Endothelial cell of umbilical vein (primary cell): ENCODE measurements at regions not wholly inside any gene's neighbourhood (a gene's known extent, or its start where the extent isn't known, plus 50 kb on each side); places are given as distances from the start of the nearest gene placed in this dataset.

Experiments used
- BruUV-seq: library from RNA; stranded (reverse); fragments of 400-500 nt; replicated peaks from 2 replicates; lab custom pipeline; 2021; lab: Mats Ljungman, UMichigan
- CTCF ChIA-PET: fragments of 300-600, 350-600 bp; sonication (Branson Sonifier 250); formaldehyde crosslinking; loops from one replicate; lab custom pipeline; 2021; ENCODE audit warnings: antibody characterized with exemption, inconsistent platforms; lab: Charles Lee
- POLR2A ChIA-PET: fragments of 300-600, 350-600 bp; sonication (Branson Sonifier 250); formaldehyde crosslinking; loops from one replicate; lab custom pipeline; 2021; ENCODE audit warnings: antibody characterized with exemption, inconsistent platforms; lab: Charles Lee
- DNase-seq: peaks from one replicate; pipeline ENCODE4 v3.0.0-alpha.2; 2011; ENCODE audit warnings: low read depth, low spot score
- FAIRE-seq: peaks from 2 replicates; lab custom pipeline; 2011; peaks lifted over from hg19 to GRCh38; lab: Jason Lieb, UNC
- H2AFZ ChIP-seq: 2 replicates; pipeline ENCODE4 v1.6.0; 2012; ENCODE audit warnings: low read depth, low read length, control low read depth, inconsistent platforms
- H3K27ac ChIP-seq: 2 replicates; pipeline ENCODE4 v1.5.1; 2011; ENCODE audit warnings: low read depth, mild to moderate bottlenecking, control low read depth, low read length, moderate library complexity; ENCODE audit not compliant: insufficient read depth
- H3K27me3 ChIP-seq, 2 experiments: 2 replicates each; pipeline versions ENCODE4 v1.6.0 to v1.6.1; 2011; ENCODE audit warnings: low read length in 2 of 2, mixed read lengths in 1 of 2; ENCODE audit not compliant: control insufficient read depth in 2 of 2, insufficient read depth in 2 of 2
- H3K36me3 ChIP-seq, 2 experiments: 2 replicates in 1 of 2; 3 replicates in 1 of 2; pipeline ENCODE4 v1.5.1; 2011; ENCODE audit warnings: low read length in 2 of 2, mild to moderate bottlenecking in 1 of 2, moderate library complexity in 1 of 2; ENCODE audit not compliant: control insufficient read depth in 2 of 2, insufficient read depth in 2 of 2; ENCODE audit errors: extremely low read depth in 1 of 2
- H3K4me1 ChIP-seq: 3 replicates; pipeline ENCODE4 v1.5.1; 2011; ENCODE audit warnings: mild to moderate bottlenecking, low read length; ENCODE audit not compliant: control insufficient read depth, insufficient read depth; ENCODE audit errors: extremely low read depth
- H3K4me2 ChIP-seq: 2 replicates; pipeline ENCODE4 v1.6.1; 2011; ENCODE audit warnings: low read length, control low read depth, mixed read lengths; ENCODE audit not compliant: insufficient read depth
- H3K4me3 ChIP-seq, 3 experiments: fragments of 200-600 bp in 1 of 3; sonication (generic), shearing (Covaris generic) in 1 of 3; replicated peaks in 1 of 3; 2 replicates each; pipeline ENCODE4 v1.5.1; 2011 to 2016; ENCODE audit warnings: control low read depth in 3 of 3, low read length in 3 of 3, mild to moderate bottlenecking in 2 of 3, inconsistent platforms in 1 of 3, low read depth in 1 of 3, moderate library complexity in 1 of 3; ENCODE audit not compliant: insufficient read depth in 1 of 3
- H3K79me2 ChIP-seq: 2 replicates; pipeline ENCODE4 v1.6.0; 2012; ENCODE audit warnings: low read length, inconsistent platforms; ENCODE audit not compliant: control insufficient read depth, insufficient read depth
- H3K9ac ChIP-seq: replicated peaks from 2 replicates; pipeline ENCODE3; 2011; ENCODE audit warnings: low read length, control low read depth; ENCODE audit not compliant: insufficient read depth; ENCODE audit errors: extremely low read depth
- H3K9me1 ChIP-seq: replicated peaks from 3 replicates; pipeline ENCODE4 v1.6.0; 2011; ENCODE audit warnings: mild to moderate bottlenecking, low read length; ENCODE audit not compliant: control insufficient read depth, insufficient read depth; ENCODE audit errors: extremely low read depth
- H3K9me3 ChIP-seq: replicated peaks from 2 replicates; pipeline ENCODE4 v1.5.1; 2012; ENCODE audit warnings: low read length, inconsistent platforms; ENCODE audit not compliant: control insufficient read depth, insufficient read depth
- H4K20me1 ChIP-seq: replicated peaks from 2 replicates; pipeline ENCODE3; 2011; ENCODE audit warnings: mild to moderate bottlenecking, low read length; ENCODE audit not compliant: control insufficient read depth, insufficient read depth; ENCODE audit errors: extremely low read depth
- EZH2 ChIP-seq: IDR thresholded peaks from 2 replicates; pipeline ENCODE4 v1.6.1; 2012; ENCODE audit warnings: borderline replicate concordance, low read depth, mild to moderate bottlenecking, moderate library complexity, low read length, inconsistent platforms; ENCODE audit not compliant: severe bottlenecking
- FOS ChIP-seq: IDR thresholded peaks from 2 replicates; pipeline ENCODE4 v1.6.1; 2011; ENCODE audit warnings: mild to moderate bottlenecking, low read length, moderate library complexity, borderline replicate concordance; ENCODE audit not compliant: insufficient read depth
- GATA2 ChIP-seq: IDR thresholded peaks from 2 replicates; pipeline ENCODE4 v1.7.0; 2011; ENCODE audit warnings: low read depth, mild to moderate bottlenecking, moderate library complexity, mixed read lengths, low read length; ENCODE audit not compliant: insufficient read length, insufficient read depth
- JUN ChIP-seq: IDR thresholded peaks from 2 replicates; pipeline ENCODE4 v1.6.1; 2011; ENCODE audit warnings: borderline replicate concordance, low read depth; ENCODE audit not compliant: insufficient read length, insufficient read depth
- MAX ChIP-seq: IDR thresholded peaks from 2 replicates; pipeline ENCODE4 v1.6.1; 2011; ENCODE audit not compliant: insufficient read depth, insufficient read length
- MYC ChIP-seq: IDR thresholded peaks from one replicate; pipeline ENCODE4 v1.6.1; 2011; ENCODE audit warnings: mild to moderate bottlenecking, low read depth, low read length
- POLR2A ChIP-seq: IDR thresholded peaks from 2 replicates; pipeline ENCODE4 v1.6.1; 2012; ENCODE audit warnings: low read depth, mild to moderate bottlenecking, control low read depth, low read length
- POLR2AphosphoS5 ChIP-seq: IDR thresholded peaks from 2 replicates; pipeline ENCODE4 v1.6.1; 2012; ENCODE audit warnings: low read depth, mild to moderate bottlenecking, control low read depth, low read length, moderate library complexity; ENCODE audit not compliant: insufficient read depth
- dilution Hi-C: fragments of 300-500 bp; cut with MboI; formaldehyde crosslinking; loops from one replicate; pipeline ENCODE4 v1.15.0; 2019; ENCODE audit warnings: low sequenced_read_pairs; ENCODE audit not compliant: extremely low pct_ligation_motif_present
- intact Hi-C: fragments of 100-400 bp; cut with micrococcal nuclease; formaldehyde crosslinking; loops from one replicate; pipeline ENCODE4 v1.10.0; 2022
- TF ChIP-seq, protein P1 (sequence below), 2 donors: IDR thresholded peaks; 1 replicate in 1 of 2; 2 replicates in 1 of 2; pipeline ENCODE4 v1.5.1; 2011; ENCODE audit warnings: low read length in 2 of 2, mild to moderate bottlenecking in 2 of 2, moderate library complexity in 2 of 2, control low read depth in 1 of 2, inconsistent platforms in 1 of 2, low read depth in 1 of 2; ENCODE audit not compliant: insufficient read depth in 1 of 2; ENCODE audit errors: extremely low read depth in 1 of 2

DNA sequence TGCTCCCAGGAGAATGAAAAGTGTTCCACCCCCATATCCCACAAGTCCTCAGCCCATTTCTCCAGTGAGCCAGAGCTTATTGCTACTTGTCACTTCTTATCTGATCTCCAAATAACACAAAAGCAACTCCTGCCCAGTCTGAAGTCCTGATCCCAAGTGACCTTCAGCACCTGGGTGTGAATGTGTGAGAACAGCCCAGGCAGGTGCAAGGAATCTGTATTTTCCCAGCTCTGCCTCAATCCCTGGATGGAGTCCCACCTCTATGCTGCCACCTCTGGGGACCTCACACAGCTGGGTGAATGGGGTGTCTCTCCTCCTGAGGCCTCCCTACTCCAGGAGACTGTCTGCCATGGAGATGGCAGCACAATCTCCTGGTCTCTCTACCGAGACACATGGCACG, 402.4 kb upstream of the PROX1 start:
- intact Hi-C loops, result no loop called here
- no peaks in the 10 kb centered on the region for H3K36me3 ChIP-seq
- CTCF ChIA-PET, result no interaction called here

GRCh38 chr1:213585959-213586586, 401.7 kb upstream of the PROX1 start:
- H3K27ac ChIP-seq, result no peak overlapping the region
- BruUV-seq, result no TSS peak
- intact Hi-C loops, result no loop called here
- ChIA-PET POLR2A (no interaction called here), CTCF (no interaction called here)
- no peak for DNase-seq
- no peak overlapping the region for H2AFZ ChIP-seq
- H3K36me3 ChIP-seq, result no peaks in the 10 kb centered on the region
- no peak overlapping the region for H3K4me2 ChIP-seq
- no peak for TF ChIP-seq MYC
- no peak for TF ChIP-seq FOS
- no peak for TF ChIP-seq JUN
- TF ChIP-seq, protein P1, sequence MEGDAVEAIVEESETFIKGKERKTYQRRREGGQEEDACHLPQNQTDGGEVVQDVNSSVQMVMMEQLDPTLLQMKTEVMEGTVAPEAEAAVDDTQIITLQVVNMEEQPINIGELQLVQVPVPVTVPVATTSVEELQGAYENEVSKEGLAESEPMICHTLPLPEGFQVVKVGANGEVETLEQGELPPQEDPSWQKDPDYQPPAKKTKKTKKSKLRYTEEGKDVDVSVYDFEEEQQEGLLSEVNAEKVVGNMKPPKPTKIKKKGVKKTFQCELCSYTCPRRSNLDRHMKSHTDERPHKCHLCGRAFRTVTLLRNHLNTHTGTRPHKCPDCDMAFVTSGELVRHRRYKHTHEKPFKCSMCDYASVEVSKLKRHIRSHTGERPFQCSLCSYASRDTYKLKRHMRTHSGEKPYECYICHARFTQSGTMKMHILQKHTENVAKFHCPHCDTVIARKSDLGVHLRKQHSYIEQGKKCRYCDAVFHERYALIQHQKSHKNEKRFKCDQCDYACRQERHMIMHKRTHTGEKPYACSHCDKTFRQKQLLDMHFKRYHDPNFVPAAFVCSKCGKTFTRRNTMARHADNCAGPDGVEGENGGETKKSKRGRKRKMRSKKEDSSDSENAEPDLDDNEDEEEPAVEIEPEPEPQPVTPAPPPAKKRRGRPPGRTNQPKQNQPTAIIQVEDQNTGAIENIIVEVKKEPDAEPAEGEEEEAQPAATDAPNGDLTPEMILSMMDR (IDR thresholded peaks at IDR 0.05; ENCODE audit: extremely low read depth in 1 of 2, insufficient read depth in 1 of 2, low read depth in 1 of 2, low read length in 2 of 2), result no peak
- TF ChIP-seq EZH2, result no peak
- no peak for TF ChIP-seq POLR2AphosphoS5
- no peak for TF ChIP-seq POLR2A
- no peak for TF ChIP-seq MAX
- no peak for TF ChIP-seq GATA2
- no peaks in the 10 kb centered on the region for H3K79me2 ChIP-seq
- H3K27me3 ChIP-seq, result no peaks in the 10 kb centered on the region
- no peak overlapping the region for H3K4me3 ChIP-seq
- no peaks in the 10 kb centered on the region for H4K20me1 ChIP-seq
- no peak for FAIRE-seq
- H3K9ac ChIP-seq, result no peak overlapping the region
- dilution Hi-C loops, result no loop called here
- H3K4me1 ChIP-seq, result no peaks in the 10 kb centered on the region
- no peaks in the 10 kb centered on the region for H3K9me3 ChIP-seq
- no peaks in the 10 kb centered on the region for H3K9me1 ChIP-seq

More for the DNA sequence above, 402.4 kb upstream of the PROX1 start:
- FAIRE-seq (no peak), DNase-seq (no peak)
- no peak overlapping the region for H3K9ac ChIP-seq
- dilution Hi-C loops, result no loop called here
- no peaks in the 10 kb centered on the region for H3K79me2 ChIP-seq
- H4K20me1 ChIP-seq, result no peaks in the 10 kb centered on the region
- H3K4me2 ChIP-seq, result no peak overlapping the region
- no peak overlapping the region for H2AFZ ChIP-seq
- POLR2A ChIA-PET, result no interaction called here
- TF ChIP-seq POLR2A (no peak), MYC (no peak), POLR2AphosphoS5 (no peak)
- H3K9me1 ChIP-seq, result no peaks in the 10 kb centered on the region
- no TSS peak for BruUV-seq
- H3K27me3 ChIP-seq, result no peaks in the 10 kb centered on the region
- no peaks in the 10 kb centered on the region for H3K9me3 ChIP-seq
- H3K27ac ChIP-seq, result no peak overlapping the region
- no peak overlapping the region for H3K4me3 ChIP-seq
- H3K4me1 ChIP-seq, result no peaks in the 10 kb centered on the region
